HUDEP-2 (cell line): ENCODE measurements at regions not wholly inside any gene's neighbourhood (a gene's known extent, or its start where the extent isn't known, plus 50 kb on each side); places are given as distances from the start of the nearest gene placed in this dataset.
"Not testable (repeated sequence)": the region's sequence is repeated elsewhere in the genome, so short reads cannot be mapped to it uniquely, and the experiment has no call there.

ENCODE experiments used
- DNase-seq, 76 experiments: peaks; one replicate each; lab custom pipeline; 2025; ENCODE audit not compliant: unreplicated experiment in 76 of 76; lab: John Stamatoyannopoulos, UW

GRCh38 chr2:16184945-16185660 is 244.8 kb downstream of the MYCN start:
- DNase-seq, result no peak

GRCh38 chr2:16184341-16184890 is 244.1 kb downstream of the MYCN start:
- DNase-seq, result no peak

GRCh38 chr2:16183345-16183744 is 243.0 kb downstream of the MYCN start:
- DNase-seq, result no peak

GRCh38 chr2:16182841-16183240 is 242.5 kb downstream of the MYCN start:
- DNase-seq, result no peak

GRCh38 chr2:16182311-16182815 is 242.0 kb downstream of the MYCN start:
- DNase-seq, result not testable (repeated sequence)

- no peak for DNase-seq
Observed at GRCh38 chr2:16181741-16182090, 241.4 kb downstream of the MYCN start.

- DNase-seq, result no peak
Observed at GRCh38 chr2:16181062-16181740, 240.9 kb downstream of the MYCN start.

GRCh38 chr2:16180631-16181030 is 240.3 kb downstream of the MYCN start:
- DNase-seq, result no peak

GRCh38 chr2:16179701-16180416 is 239.5 kb downstream of the MYCN start:
- DNase-seq, result no peak

- DNase-seq, result no peak
Observed at GRCh38 chr2:16178551-16179130, 238.3 kb downstream of the MYCN start.

- no peak for DNase-seq
Observed at GRCh38 chr2:16177671-16178180, 237.4 kb downstream of the MYCN start.

GRCh38 chr2:16176971-16177480 is 236.7 kb downstream of the MYCN start:
- DNase-seq, result no peak

- DNase-seq, result no peak
Observed at GRCh38 chr2:16175247-16175825, 235.0 kb downstream of the MYCN start.

GRCh38 chr2:16174693-16175045 is 234.3 kb downstream of the MYCN start:
- DNase-seq, result no peak

- no peak for DNase-seq
Observed at GRCh38 chr2:16173893-16174692, 233.7 kb downstream of the MYCN start.

GRCh38 chr2:16172324-16173175 is 232.2 kb downstream of the MYCN start:
- no peak for DNase-seq

GRCh38 chr2:16171425-16171920 is 231.1 kb downstream of the MYCN start:
- no peak for DNase-seq

- DNase-seq, result no peak
Observed at GRCh38 chr2:16170675-16171424, 230.5 kb downstream of the MYCN start.
